ENCODE measurements at regions not wholly inside any gene's neighbourhood (a gene's known extent, or its start where the extent isn't known, plus 50 kb on each side); places are given as distances from the start of the nearest gene placed in this dataset.
"Not testable (repeated sequence)": the region's sequence is repeated elsewhere in the genome, so short reads cannot be mapped to it uniquely, and the experiment has no call there.

- no peak for DNase-seq (ENCODE audit: low read depth, low spot score)
Observed at GRCh38 chr18:22040533-22040932, 128.9 kb upstream of the GATA6 start.

DNA sequence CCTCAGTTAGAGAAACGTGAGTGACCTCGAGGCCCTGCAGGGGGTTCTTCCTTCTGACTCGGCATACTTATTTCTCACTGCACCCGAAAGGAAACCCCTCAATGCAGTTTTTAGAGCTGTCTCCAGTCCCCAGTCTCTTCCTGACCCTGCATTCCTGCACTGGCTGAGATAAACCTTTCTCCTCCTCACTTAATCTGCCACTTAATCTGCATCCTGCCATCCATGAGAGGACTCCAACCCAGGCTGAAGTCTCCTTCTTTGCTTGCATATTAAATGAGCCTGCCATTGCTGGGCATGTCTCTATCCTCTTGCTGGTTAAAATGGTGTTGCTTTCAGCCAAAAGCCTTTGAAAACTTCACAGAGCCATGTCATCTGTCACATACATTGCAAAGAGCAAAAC, 125.6 kb upstream of the GATA6 start:
- DNase-seq (ENCODE audit: low read depth, low spot score): no peak

- DNase-seq (ENCODE audit: low read depth, low spot score): no peak
Observed at GRCh38 chr18:22044474-22045220, 124.7 kb upstream of the GATA6 start.

- DNase-seq (ENCODE audit: low read depth, low spot score): no peak
Observed at GRCh38 chr18:22045221-22045918, 124.0 kb upstream of the GATA6 start.

DNA sequence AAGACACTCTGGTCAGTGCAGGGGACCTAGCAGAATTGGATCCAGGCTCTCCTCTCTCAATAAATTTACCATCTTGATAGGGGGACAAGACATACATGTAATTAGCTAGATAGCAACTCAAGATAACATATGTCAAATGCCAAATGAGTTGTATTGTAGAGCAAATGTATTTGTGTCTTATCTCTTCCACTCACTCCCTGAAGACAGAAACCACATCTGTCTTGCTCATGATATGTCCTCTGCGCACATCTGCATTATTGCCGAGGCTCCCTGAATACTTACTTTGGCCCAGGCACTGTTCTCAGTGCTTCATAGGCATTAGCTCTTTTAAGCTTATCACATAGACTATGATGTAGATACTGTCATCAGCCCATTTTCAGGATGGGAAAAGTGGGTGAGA, 122.9 kb upstream of the GATA6 start:
- no peak for DNase-seq (ENCODE audit: low read depth, low spot score)

DNA sequence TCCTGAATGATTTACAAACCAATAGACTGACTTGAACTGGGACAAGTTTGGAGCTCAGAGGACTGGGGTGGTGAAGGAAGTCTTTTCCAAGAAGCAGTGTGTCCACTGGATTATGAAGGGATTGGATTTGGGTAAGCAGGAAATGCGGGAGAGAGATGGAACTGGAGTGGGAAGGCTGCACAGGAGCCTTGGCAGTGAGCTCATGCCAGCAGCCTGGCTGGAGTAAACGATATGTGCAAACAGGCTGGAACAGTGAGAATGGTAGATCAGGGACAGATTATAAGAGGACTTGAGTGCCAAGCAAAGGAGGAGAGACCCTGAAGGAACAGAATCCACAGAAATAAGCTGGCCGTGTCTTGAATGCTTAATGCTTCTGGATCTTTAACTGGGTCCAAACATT, 121.9 kb upstream of the GATA6 start:
- no peak for DNase-seq (ENCODE audit: low read depth, low spot score)

DNA sequence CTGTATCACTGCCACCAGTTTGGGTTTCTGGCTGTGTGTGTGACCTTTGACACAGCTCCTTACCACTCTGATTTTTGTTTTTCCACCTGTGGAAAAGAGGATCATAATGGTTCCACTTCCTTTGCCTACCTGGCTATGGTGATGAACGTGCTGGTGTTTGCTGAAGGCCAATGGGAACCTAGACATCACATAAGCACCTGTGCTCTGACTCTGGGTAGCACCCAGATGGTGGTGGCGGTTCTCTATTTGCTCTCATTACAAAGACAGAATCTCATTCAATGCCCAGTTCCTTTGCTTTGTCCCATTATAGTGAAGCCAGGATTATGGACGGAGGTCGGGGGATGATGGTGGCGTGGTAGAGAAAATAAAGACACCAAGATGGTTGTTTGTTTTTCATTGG, 121.2 kb upstream of the GATA6 start:
- no peak for DNase-seq (ENCODE audit: low read depth, low spot score)

DNA sequence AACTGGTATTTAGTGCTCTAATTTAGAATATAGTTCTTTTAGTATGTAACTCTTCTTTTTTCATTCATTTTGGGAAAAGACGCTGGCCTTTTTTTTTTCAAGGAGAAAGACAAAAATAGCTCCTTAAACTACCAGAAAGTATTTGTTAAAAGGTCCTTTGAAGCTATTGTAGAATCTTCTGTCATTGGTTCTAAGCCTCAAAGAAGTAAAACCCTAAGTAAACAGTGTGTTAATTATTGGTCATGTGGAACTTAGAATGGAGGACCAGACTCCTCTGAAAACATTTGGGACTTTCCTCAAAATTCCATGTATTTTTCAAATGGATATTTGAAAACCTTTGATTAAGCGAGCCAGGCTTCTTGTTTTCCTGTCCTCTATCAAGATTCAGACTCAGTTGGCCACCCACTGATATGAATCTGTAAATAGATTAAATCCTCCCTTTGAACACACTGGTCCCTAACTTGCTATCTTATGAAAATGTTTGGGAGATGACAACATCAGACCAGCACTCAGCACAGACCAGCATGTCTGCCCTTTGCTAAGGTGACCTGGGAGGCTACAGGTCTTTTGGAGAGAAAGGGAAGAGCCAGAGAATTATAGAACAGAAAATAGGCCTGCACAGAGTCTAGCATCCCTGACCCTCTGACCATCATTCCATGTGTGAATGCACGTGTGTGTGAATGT, 120.3 kb upstream of the GATA6 start:
- no peak for DNase-seq (ENCODE audit: low read depth, low spot score)

DNA sequence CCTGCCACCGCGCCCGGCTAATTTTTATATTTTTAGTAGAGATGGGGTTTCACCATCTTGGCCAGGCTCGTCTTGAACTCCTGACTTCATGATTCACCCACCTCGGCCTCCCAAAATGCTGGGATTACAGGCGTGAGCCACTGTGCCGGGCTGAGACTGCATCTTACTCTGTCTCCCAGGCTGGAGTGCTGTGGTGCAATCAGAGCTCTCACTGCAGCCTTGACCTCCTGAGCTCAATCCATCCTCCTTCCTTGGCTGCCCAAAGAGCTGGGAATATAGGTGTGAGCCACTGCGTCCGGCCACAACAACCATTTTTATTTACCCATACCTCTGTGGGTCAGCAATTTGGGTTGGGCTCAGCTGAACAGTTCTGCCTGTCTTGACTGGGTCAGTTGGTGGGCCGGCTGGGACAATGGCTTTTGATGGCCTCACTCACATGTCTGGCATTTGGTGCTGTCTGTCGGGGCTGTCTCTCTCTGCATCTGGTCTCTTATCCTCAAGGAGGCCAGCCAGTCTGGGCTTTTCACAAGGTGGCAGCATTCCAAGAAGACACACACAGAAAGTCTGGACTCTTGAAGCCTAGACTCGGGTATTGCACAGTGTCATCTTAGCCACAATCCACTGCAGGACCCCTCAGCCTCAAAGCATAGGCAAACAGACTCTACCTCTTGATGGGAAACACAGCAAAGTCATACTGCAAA, 116.8 kb upstream of the GATA6 start:
- DNase-seq (ENCODE audit: low read depth, low spot score): no peak

DNA sequence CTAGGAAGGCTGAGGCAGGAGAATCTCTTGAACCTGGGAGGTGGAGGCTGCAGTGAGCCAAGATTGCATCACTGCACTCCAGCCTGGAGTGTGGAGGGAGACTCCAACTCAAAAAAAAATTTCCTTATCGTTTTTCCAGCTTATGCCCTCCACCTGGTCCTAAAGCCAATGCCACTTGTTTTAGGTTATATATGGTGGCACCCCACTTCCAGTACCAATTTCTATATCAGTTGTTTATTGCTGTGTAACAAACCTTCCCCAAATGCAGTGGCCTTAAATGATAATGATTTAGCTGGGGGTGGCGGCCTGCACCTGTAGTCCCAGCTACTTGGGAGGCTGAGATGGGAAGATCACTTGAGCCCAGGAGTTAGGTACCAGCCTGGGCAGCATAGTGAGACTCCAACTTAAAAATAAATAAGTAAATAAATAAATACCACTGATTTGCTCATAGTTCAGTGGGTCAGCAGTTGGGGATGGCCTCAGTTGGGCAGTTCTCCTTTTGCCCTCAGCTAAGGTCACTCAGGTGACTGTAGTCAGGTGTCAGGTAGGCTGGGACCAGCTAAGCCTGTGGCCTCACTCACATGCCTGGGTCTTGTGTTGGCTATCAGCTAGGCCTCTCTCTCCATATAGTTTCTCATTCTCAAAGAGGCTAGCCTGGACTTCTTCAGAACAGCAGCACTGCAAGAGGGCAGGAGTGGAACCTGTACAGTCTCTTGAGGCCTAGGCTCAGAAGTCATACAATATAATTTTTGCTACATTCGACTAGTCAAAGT, 113.7 kb upstream of the GATA6 start:
- no peak for DNase-seq (ENCODE audit: low read depth, low spot score)

DNA sequence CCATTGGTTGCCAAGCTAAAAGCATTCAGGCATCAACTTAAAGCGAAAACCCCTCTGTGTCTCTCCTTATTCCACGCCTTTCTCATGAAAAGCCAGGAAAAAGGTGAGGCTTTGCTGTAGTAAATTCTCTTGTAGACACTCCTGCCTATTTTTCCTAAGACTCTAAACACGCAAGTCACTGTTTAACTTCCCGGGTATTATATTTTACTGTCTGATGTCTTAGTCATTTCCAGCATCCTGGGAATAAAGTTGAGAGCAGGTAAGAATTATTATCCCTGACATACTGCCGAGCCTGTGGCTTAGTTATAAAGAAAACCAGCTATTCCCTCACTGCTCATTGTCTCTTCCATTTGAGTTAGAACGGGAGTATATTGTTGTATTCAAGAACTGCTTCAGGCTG, 112.4 kb upstream of the GATA6 start:
- no peak for DNase-seq (ENCODE audit: low read depth, low spot score)

GRCh38 chr18:22057908-22058527, 111.4 kb upstream of the GATA6 start:
- no peak for DNase-seq (ENCODE audit: low read depth, low spot score)

DNA sequence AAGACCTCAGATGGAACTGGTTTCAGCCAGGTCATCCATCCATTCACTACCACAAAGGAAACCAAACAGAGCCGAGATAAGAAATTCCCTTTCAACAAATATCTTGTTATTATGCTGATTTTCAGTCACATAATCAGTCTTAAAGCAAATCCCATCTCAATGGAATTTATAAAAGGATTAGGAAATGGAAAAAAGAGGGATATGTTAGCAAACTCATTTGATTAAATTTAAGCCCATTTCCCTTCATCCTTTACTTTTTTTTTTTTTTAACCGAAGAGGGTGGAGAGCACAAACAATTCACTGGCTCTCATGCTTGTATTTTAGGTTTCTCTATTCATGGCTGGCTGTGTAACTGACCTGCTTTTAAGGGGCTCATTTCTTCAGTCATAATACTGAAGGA, 109.0 kb upstream of the GATA6 start:
- no peak for DNase-seq (ENCODE audit: low read depth, low spot score)

- no peak for DNase-seq (ENCODE audit: low read depth, low spot score)
Observed at GRCh38 chr18:22063102-22063501, 106.3 kb upstream of the GATA6 start.

- DNase-seq (ENCODE audit: low read depth, low spot score): no peak
Observed at GRCh38 chr18:22063672-22064071, 105.7 kb upstream of the GATA6 start.

DNA sequence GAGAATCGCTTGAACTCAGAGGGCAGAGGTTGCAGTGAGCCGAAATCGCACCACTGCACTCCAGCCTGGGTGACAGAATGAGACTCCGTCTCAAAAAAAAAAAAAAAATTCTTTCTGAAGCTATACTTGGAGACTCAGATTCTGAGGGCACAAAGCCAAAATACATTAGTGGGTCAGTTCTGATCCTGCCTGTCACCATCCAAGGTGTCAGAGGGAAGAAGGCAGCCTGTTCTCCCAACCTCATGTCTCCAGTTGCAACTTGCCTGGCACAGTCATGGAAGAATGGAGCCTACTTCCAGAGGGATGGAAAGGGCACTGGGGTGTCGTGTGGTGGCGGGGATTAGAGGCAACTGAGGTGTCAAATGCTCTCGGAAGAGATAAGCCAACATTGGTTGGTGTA, 104.8 kb upstream of the GATA6 start:
- no peak for DNase-seq (ENCODE audit: low read depth, low spot score)

DNA sequence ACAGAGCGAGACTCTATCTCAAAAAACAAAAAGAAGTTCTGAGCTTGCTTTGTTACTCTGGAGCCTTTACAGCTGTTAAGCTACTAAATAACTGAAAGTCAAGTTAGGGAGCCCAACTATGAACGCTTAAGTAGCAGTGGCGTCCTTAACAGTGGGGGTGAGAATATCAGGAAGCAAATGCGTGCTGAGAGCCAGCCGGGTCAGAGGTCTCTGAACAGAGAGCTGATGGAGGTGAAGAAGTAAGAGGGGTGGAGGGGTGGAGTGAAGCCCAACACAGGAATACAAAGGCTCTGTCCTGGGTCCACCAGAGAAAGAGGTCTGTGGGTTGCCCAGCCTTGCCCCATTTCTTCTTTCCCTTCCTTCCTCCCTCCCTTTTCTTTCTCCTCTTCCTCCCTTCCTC, 104.1 kb upstream of the GATA6 start:
- no peak for DNase-seq (ENCODE audit: low read depth, low spot score)

DNA sequence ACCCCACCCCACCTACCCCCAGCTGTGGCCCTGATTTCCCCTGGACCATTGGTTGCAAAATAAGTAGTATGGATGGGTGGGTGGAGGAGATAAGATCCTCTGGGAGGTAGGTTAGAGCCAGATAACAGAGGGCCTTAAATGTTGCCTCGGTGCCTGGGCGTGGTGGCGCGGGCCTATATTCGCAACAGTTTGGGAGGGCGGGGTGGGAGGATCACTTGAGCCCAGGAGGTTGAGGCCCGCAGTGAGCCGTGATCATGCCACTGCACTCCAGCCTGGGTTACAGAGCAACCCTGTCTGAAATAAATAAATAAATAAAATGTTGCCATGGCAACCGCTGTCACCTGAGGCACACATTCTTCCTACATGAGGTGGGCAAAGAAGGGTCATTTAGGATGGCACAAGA, 103.3 kb upstream of the GATA6 start:
- DNase-seq (ENCODE audit: low read depth, low spot score): no peak

GRCh38 chr18:22067109-22067508, 102.3 kb upstream of the GATA6 start:
- DNase-seq (ENCODE audit: low read depth, low spot score): no peak

DNA sequence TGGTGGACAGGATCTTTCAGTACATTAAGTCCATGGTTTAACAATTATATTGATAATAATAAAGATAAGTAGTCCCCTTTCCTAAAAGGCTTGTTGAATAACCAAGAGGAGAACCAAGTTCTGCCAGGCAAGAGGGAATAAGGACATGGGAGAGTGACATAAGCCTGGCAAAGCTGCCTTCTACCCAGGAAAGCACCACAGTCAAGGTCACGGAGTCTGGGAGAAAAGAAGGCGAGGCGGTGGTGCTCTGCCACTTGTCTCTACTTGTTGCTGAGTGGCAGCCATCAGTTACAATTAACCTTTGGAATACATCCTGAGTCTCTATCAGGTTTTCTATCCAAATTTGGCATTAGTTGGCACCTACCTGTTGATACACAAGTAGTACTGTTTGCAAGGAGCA, 101.7 kb upstream of the GATA6 start:
- no peak for DNase-seq (ENCODE audit: low read depth, low spot score)

GRCh38 chr18:22068784-22069183, 100.6 kb upstream of the GATA6 start:
- not testable (repeated sequence) for DNase-seq (ENCODE audit: low read depth, low spot score)

All from smooth muscle cell of the brain vasculature (primary cell).